ENCODE measurements at regions not wholly inside any gene's neighbourhood (a gene's known extent, or its start where the extent isn't known, plus 50 kb on each side); places are given as distances from the start of the nearest gene placed in this dataset.

DNA sequence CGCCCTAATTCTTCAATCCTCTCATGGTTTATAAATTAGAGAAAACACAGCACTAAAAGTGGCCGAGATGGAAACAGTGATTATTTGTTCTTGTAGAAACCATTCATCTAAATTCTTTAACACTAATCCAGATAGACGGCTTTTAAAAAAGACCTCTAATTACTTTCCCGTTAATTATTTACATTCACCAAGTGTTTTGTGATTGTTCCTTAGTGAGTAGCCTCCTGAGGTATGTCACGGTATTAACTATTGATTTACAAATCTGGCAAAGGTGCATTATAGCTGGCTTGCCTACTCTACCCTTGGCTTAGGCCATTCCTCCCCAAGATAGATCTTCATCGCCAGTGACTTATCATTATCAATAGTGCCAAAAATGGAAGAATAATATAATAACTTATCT lies 436.4 kb upstream of the ST6GAL2 start:
- no peak overlapping the region for H4K91ac ChIP-seq (ENCODE audit: insufficient read length, low read depth, low read length)
- no peak overlapping the region for H3K56ac ChIP-seq (ENCODE audit: insufficient read length, low read depth, low read length)
- no peak overlapping the region for H2AK5ac ChIP-seq (ENCODE audit: insufficient read length, low read length)
- H2AFZ ChIP-seq (ENCODE audit: low read length): no peak overlapping the region
- H3K27me3 ChIP-seq (ENCODE audit: insufficient read depth, low read length): no peaks in the 10 kb centered on the region
- H3K9me3 ChIP-seq (ENCODE audit: control insufficient read depth, low read depth, low read length): no peaks in the 10 kb centered on the region
- Mint-ChIP-seq H3K4me3 (no peak overlapping the region), H3K27me3 (ENCODE audit: low read depth) (no peaks in the 10 kb centered on the region), H3K4me1 (peaks cover 0 to 3% of the 10 kb centered on the region in 2 experiments; a peak in 2 of 4 replicates), H3K36me3 (ENCODE audit: insufficient read depth in 1 of 3, low read depth in 3 of 3) (no peaks in the 10 kb centered on the region), H3K9me3 (peaks cover 0 to 7% of the 10 kb centered on the region in 2 experiments; a peak in 3 of 5 replicates), H3K27ac (no peak overlapping the region)
- H3K4ac ChIP-seq (ENCODE audit: low read depth, low read length): no peak overlapping the region
- no peak overlapping the region for H4K8ac ChIP-seq (replicated peaks; ENCODE audit: insufficient read length, low read depth, low read length)
- H4K20me1 ChIP-seq (ENCODE audit: control insufficient read depth, insufficient read depth, insufficient read length): no peaks in the 10 kb centered on the region
- H2BK5ac ChIP-seq (ENCODE audit: insufficient read length, low read length): no peak overlapping the region
- no peak overlapping the region for H3K27ac ChIP-seq (ENCODE audit: insufficient read length, low read depth, low read length)
- no peak overlapping the region for H3K18ac ChIP-seq (ENCODE audit: insufficient read length, low read depth, low read length)
- H3K4me1 ChIP-seq (ENCODE audit: insufficient read depth, low read length): no peaks in the 10 kb centered on the region
- H3K23ac ChIP-seq (ENCODE audit: insufficient read length, low read depth, low read length): no peak overlapping the region
- no peak overlapping the region for H3K9ac ChIP-seq (ENCODE audit: extremely low read depth, insufficient read length, low read length)
- H3K23me2 ChIP-seq (ENCODE audit: insufficient read length, low read depth, low read length, poor library complexity, severe bottlenecking): no peaks in the 10 kb centered on the region
- no peak overlapping the region for H3K14ac ChIP-seq (ENCODE audit: insufficient read depth, low read length)
- H2BK12ac ChIP-seq (ENCODE audit: insufficient read length, low read depth, low read length): no peak overlapping the region
- no peak overlapping the region for H2BK15ac ChIP-seq (ENCODE audit: low read depth, low read length)
- no peak for DNase-seq
- no CpG with 5 or more reads among the region's 6 CpGs for WGBS (ENCODE audit: extremely low coverage, insufficient read length, low lambda C conversion rate)
- no peaks in the 10 kb centered on the region for H3K79me1 ChIP-seq (ENCODE audit: insufficient read depth, low read depth, low read length, poor library complexity, severe bottlenecking)
- H2BK20ac ChIP-seq (ENCODE audit: low read depth, low read length, poor library complexity, severe bottlenecking): no peak overlapping the region
- H3K4me2 ChIP-seq (ENCODE audit: insufficient read depth, insufficient read length, low read length): no peak overlapping the region
- no peak overlapping the region for H4K5ac ChIP-seq (ENCODE audit: insufficient read length, low read depth, low read length)
- H2BK120ac ChIP-seq (ENCODE audit: low read depth, low read length, poor library complexity, severe bottlenecking): no peak overlapping the region
- TF ChIP-seq, protein P1, sequence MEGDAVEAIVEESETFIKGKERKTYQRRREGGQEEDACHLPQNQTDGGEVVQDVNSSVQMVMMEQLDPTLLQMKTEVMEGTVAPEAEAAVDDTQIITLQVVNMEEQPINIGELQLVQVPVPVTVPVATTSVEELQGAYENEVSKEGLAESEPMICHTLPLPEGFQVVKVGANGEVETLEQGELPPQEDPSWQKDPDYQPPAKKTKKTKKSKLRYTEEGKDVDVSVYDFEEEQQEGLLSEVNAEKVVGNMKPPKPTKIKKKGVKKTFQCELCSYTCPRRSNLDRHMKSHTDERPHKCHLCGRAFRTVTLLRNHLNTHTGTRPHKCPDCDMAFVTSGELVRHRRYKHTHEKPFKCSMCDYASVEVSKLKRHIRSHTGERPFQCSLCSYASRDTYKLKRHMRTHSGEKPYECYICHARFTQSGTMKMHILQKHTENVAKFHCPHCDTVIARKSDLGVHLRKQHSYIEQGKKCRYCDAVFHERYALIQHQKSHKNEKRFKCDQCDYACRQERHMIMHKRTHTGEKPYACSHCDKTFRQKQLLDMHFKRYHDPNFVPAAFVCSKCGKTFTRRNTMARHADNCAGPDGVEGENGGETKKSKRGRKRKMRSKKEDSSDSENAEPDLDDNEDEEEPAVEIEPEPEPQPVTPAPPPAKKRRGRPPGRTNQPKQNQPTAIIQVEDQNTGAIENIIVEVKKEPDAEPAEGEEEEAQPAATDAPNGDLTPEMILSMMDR (conservative IDR thresholded peaks at IDR 0.05): no peak
- no peak overlapping the region for H3T11ph ChIP-seq (ENCODE audit: low read length)
- no peaks in the 10 kb centered on the region for H3K79me2 ChIP-seq (ENCODE audit: insufficient read depth, low read length)

Measured in H9 (cell line).